OCI-LY3 (cell line): ENCODE measurements at regions not wholly inside any gene's neighbourhood (a gene's known extent, or its start where the extent isn't known, plus 50 kb on each side); places are given as distances from the start of the nearest gene placed in this dataset.

Experiments used
- H2AFZ ChIP-seq: fragments of 200-600, 300-600 bp; shearing (Covaris generic); 2 replicates; pipeline ENCODE4 v1.6.0; 2014; ENCODE audit warnings: antibody characterized with exemption, low read depth, low read length
- H3K27ac ChIP-seq: fragments of 200-600, 300-600 bp; sonication (generic); 2 replicates; pipeline ENCODE4 v1.5.1; 2014; ENCODE audit warnings: mild to moderate bottlenecking, low read length, moderate library complexity, mixed read lengths
- H3K27me3 ChIP-seq: fragments of 200-600, 300-600 bp; sonication (generic); 2 replicates; pipeline ENCODE4 v1.6.1; 2014; ENCODE audit warnings: low read depth, low read length, mixed read lengths
- H3K36me3 ChIP-seq: fragments of 200-600, 300-600 bp; sonication (generic); replicated peaks from 2 replicates; pipeline ENCODE3; 2014; ENCODE audit warnings: low read depth, low read length, mixed read lengths
- H3K4me1 ChIP-seq: fragments of 300-600, 200-600 bp; sonication (generic); 2 replicates; pipeline ENCODE4 v1.6.1; 2014; ENCODE audit warnings: low read length, mixed read lengths
- H3K4me2 ChIP-seq: fragments of 200-600, 300-600 bp; sonication (generic); 2 replicates; pipeline ENCODE4 v1.6.1; 2014; ENCODE audit warnings: low read length, mixed read lengths
- H3K4me3 ChIP-seq: fragments of 300-600, 200-600 bp; sonication (generic); 2 replicates; pipeline ENCODE4 v1.5.1; 2014; ENCODE audit warnings: antibody characterized with exemption, mild to moderate bottlenecking, low read length, moderate library complexity
- H3K79me2 ChIP-seq: fragments of 300-600, 200-600 bp; shearing (Covaris generic); 2 replicates; pipeline ENCODE4 v1.6.1; 2014; ENCODE audit warnings: mild to moderate bottlenecking, low read length, mixed read lengths
- H3K9ac ChIP-seq: fragments of 300-600, 200-600 bp; shearing (Covaris generic); 2 replicates; pipeline ENCODE4 v1.6.0; 2014; ENCODE audit warnings: mild to moderate bottlenecking, low read length, moderate library complexity
- H3K9me3 ChIP-seq: fragments of 200-600, 300-600 bp; shearing (Covaris generic); 2 replicates; pipeline ENCODE4 v1.6.1; 2014; ENCODE audit warnings: low read length, mixed read lengths; ENCODE audit not compliant: insufficient read depth
- H4K20me1 ChIP-seq: fragments of 200-600, 300-600 bp; sonication (generic); 2 replicates; pipeline ENCODE4 v1.6.1; 2016; ENCODE audit warnings: low read length, mixed read lengths; ENCODE audit not compliant: insufficient read depth
- CTCF ChIP-seq: fragments of 200-600, 300-600 bp; sonication (generic); IDR thresholded peaks from 2 replicates; pipeline ENCODE4 v1.5.1; 2014; ENCODE audit warnings: antibody characterized with exemption, low read length, low read depth
- EZH2phosphoT487 ChIP-seq: fragments of 200-600 bp; shearing (Covaris generic); IDR thresholded peaks from 2 replicates; pipeline ENCODE4 v1.6.1; 2018; ENCODE audit warnings: antibody characterized with exemption, mixed run types, low read depth

- H3K4me1 ChIP-seq, result no peaks in the 10 kb centered on the region
- H3K36me3 ChIP-seq, result no peaks in the 10 kb centered on the region
- no peak for TF ChIP-seq EZH2phosphoT487
- TF ChIP-seq CTCF, result no peak
- no peak overlapping the region for H3K4me3 ChIP-seq
- no peaks in the 10 kb centered on the region for H4K20me1 ChIP-seq
- H3K9ac ChIP-seq, result no peak overlapping the region
- H3K27ac ChIP-seq, result no peak overlapping the region
- H2AFZ ChIP-seq, result no peak overlapping the region
- H3K4me2 ChIP-seq, result no peak overlapping the region
- no peaks in the 10 kb centered on the region for H3K9me3 ChIP-seq
- H3K79me2 ChIP-seq, result no peaks in the 10 kb centered on the region
- no peaks in the 10 kb centered on the region for H3K27me3 ChIP-seq
These were observed 972.2 kb downstream of the SQOR start for GRCh38 chr15:46607077-46607476.

GRCh38 chr15:46616033-46616432 is 981.2 kb downstream of the SQOR start:
- no peak overlapping the region for H2AFZ ChIP-seq
- TF ChIP-seq CTCF, result no peak
- no peak for TF ChIP-seq EZH2phosphoT487
- no peak overlapping the region for H3K4me3 ChIP-seq
- no peak overlapping the region for H3K27ac ChIP-seq
- H3K9me3 ChIP-seq, result no peaks in the 10 kb centered on the region
- H3K4me1 ChIP-seq, result no peaks in the 10 kb centered on the region
- H3K4me2 ChIP-seq, result no peak overlapping the region
- H3K9ac ChIP-seq, result no peak overlapping the region
- H4K20me1 ChIP-seq, result no peaks in the 10 kb centered on the region
- no peaks in the 10 kb centered on the region for H3K27me3 ChIP-seq
- no peaks in the 10 kb centered on the region for H3K36me3 ChIP-seq
- no peaks in the 10 kb centered on the region for H3K79me2 ChIP-seq

- Histone ChIP-seq H3K36me3 (no peaks in the 10 kb centered on the region), H3K4me3 (no peak overlapping the region), H2AFZ (no peak overlapping the region), H3K27me3 (no peaks in the 10 kb centered on the region), H4K20me1 (no peaks in the 10 kb centered on the region), H3K9ac (no peak overlapping the region), H3K9me3 (no peaks in the 10 kb centered on the region), H3K79me2 (no peaks in the 10 kb centered on the region), H3K4me2 (no peak overlapping the region), H3K4me1 (no peaks in the 10 kb centered on the region), H3K27ac (no peak overlapping the region)
- TF ChIP-seq EZH2phosphoT487 (no peak), CTCF (no peak)
These were observed 982.7 kb downstream of the SQOR start for GRCh38 chr15:46617507-46617906.

GRCh38 chr15:46618984-46619383 is 984.2 kb downstream of the SQOR start:
- Histone ChIP-seq H3K79me2 (no peaks in the 10 kb centered on the region), H3K36me3 (no peaks in the 10 kb centered on the region), H3K27ac (no peak overlapping the region), H4K20me1 (no peaks in the 10 kb centered on the region), H3K4me2 (no peak overlapping the region), H2AFZ (no peak overlapping the region), H3K27me3 (no peaks in the 10 kb centered on the region), H3K4me1 (no peaks in the 10 kb centered on the region), H3K4me3 (no peak overlapping the region), H3K9ac (no peak overlapping the region), H3K9me3 (no peaks in the 10 kb centered on the region)
- no peak for TF ChIP-seq EZH2phosphoT487

- TF ChIP-seq EZH2phosphoT487 (no peak), CTCF (no peak)
- Histone ChIP-seq H3K9me3 (no peaks in the 10 kb centered on the region), H3K4me3 (no peak overlapping the region), H3K4me2 (no peak overlapping the region), H3K27me3 (no peaks in the 10 kb centered on the region), H3K36me3 (no peaks in the 10 kb centered on the region), H3K9ac (no peak overlapping the region), H3K4me1 (no peaks in the 10 kb centered on the region), H3K27ac (no peak overlapping the region), H4K20me1 (no peaks in the 10 kb centered on the region), H3K79me2 (no peaks in the 10 kb centered on the region), H2AFZ (no peak overlapping the region)
These were observed 985.7 kb downstream of the SQOR start for GRCh38 chr15:46620392-46621013.
